ENCODE measurements at regions not wholly inside any gene's neighbourhood (a gene's known extent, or its start where the extent isn't known, plus 50 kb on each side); places are given as distances from the start of the nearest gene placed in this dataset.
A peak's percentile ranks its signal among the peaks of the same experiment; 100 is the strongest.

DNA sequence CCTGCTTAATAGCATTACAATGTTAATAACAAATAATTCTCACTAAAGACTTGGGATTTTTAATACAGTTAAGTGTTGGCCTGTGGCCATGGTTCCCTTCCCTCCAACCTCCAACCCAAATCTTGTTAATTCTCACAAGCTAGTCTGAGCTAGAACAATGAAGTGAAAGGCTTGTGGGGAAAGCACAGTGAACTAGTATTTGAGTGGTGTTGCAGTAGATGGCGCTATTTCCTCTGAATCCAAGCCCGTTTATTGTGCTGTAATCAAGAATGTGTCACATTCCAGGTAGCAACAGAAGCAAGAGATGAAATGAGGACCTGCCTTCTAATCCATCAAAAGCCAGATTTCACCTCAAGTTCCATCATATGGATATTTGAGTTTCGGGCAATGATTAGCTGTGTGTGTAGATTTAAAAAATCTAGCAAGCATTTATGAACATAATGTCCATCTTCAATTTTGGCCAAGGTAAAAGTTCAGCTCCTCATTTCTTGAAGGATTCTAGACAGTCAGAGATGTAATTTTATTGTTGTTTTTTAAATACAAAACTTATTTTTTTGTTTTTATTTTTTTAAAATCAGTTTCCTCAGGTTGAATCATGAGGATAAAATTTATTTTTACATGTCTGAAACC, 160.7 kb downstream of the SQOR start:
- peak; percentile 71 to 82 for ATAC-seq
- Histone ChIP-seq H3K4me3 (no peak overlapping the region), H3K27ac (no peak overlapping the region), H3K9me3 (no peaks in the 10 kb centered on the region), H3K4me1 (no peaks in the 10 kb centered on the region), H3K4me2 (no peak overlapping the region)
- POLR2A ChIA-PET = no interaction called here
- DNase-seq (ENCODE audit: low read depth in 1 of 2, low spot score in 1 of 2) = peak in 1 of 2 experiments; percentile 40
- CTCF ChIA-PET = interaction anchor here (0.6 to 1.5 kb wide), 6 partner anchors 8 to 517 kb away, joined by 3 to 4 read pairs (median 4); no protein-coding TSS in a partner anchor
- TF ChIP-seq, protein P1, sequence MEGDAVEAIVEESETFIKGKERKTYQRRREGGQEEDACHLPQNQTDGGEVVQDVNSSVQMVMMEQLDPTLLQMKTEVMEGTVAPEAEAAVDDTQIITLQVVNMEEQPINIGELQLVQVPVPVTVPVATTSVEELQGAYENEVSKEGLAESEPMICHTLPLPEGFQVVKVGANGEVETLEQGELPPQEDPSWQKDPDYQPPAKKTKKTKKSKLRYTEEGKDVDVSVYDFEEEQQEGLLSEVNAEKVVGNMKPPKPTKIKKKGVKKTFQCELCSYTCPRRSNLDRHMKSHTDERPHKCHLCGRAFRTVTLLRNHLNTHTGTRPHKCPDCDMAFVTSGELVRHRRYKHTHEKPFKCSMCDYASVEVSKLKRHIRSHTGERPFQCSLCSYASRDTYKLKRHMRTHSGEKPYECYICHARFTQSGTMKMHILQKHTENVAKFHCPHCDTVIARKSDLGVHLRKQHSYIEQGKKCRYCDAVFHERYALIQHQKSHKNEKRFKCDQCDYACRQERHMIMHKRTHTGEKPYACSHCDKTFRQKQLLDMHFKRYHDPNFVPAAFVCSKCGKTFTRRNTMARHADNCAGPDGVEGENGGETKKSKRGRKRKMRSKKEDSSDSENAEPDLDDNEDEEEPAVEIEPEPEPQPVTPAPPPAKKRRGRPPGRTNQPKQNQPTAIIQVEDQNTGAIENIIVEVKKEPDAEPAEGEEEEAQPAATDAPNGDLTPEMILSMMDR (IDR thresholded peaks at IDR 0.05) = peak; percentile 46
- TF ChIP-seq FOXS1 (CRISPR knock-in tag; IDR thresholded peaks at IDR 0.05) (no peak), RAD21 (conservative IDR thresholded peaks at IDR 0.05 in 1 of 2, IDR thresholded peaks at IDR 0.05 in 1 of 2) (peak; percentile 49 to 60), SMC3 (IDR thresholded peaks at IDR 0.05) (0 out of 3 replicates have a peak, but pooled peaks have one; percentile 36)
- no peak for FAIRE-seq
- 1% methylated on average over 3 of the region's 3 CpGs for WGBS (ENCODE audit: missing lambda C conversion rate)

GRCh38 chr15:45796433-45796832, 161.6 kb downstream of the SQOR start:
- Histone ChIP-seq H3K4me2 (no peak overlapping the region), H3K27ac (no peak overlapping the region), H3K4me1 (no peaks in the 10 kb centered on the region), H3K4me3 (no peak overlapping the region), H3K9me3 (no peaks in the 10 kb centered on the region)
- FAIRE-seq (no peak), DNase-seq (ENCODE audit: low read depth in 1 of 2, low spot score in 1 of 2) (no peak), ATAC-seq (no peak)
- ChIA-PET POLR2A (no interaction called here), CTCF (no interaction called here)
- TF ChIP-seq, protein P1 (IDR thresholded peaks at IDR 0.05) = no peak
- no peak for TF ChIP-seq ZC3H11A (IDR thresholded peaks at IDR 0.05)
- no peak for TF ChIP-seq NFE2L2 (conservative IDR thresholded peaks at IDR 0.05; ENCODE audit: low read length)
- no peak for TF ChIP-seq HOXA7 (CRISPR knock-in tag; IDR thresholded peaks at IDR 0.05)
- TF ChIP-seq CHD2 (IDR thresholded peaks at IDR 0.05; ENCODE audit: low read length, partially characterized antibody) = no peak
- TF ChIP-seq HES2 (IDR thresholded peaks at IDR 0.05) = no peak
- WGBS (ENCODE audit: missing lambda C conversion rate) = 51% methylated on average over 3 of the region's 3 CpGs

DNA sequence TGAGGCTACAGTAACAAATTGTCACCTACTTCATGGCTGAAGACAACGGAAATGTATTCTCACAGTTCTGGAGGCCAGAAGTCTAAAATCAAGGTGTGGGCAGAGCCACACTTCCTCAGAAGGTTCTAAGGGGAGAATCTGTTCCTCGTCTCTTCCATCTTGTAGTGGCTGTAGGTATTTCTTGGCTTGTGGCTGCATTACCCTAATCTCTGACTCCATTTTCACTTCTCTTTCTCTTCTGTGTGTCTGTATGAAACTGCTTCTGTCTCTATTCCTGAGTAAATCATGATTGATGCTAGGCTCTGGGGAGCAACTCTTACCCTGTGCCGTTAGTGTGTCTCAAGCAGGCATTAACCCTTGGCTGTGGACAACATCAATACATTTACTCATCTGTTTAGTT, 164.7 kb downstream of the SQOR start:
- DNase-seq (ENCODE audit: low read depth in 1 of 2, low spot score in 1 of 2) = no peak
- no peak for ATAC-seq
- Histone ChIP-seq H3K9me3 (no peaks in the 10 kb centered on the region), H3K4me3 (no peak overlapping the region), H3K4me1 (no peaks in the 10 kb centered on the region), H3K27ac (no peak overlapping the region), H3K4me2 (no peak overlapping the region)
- POLR2A ChIA-PET = no interaction called here
- no peak for FAIRE-seq
- TF ChIP-seq KDM1A (IDR thresholded peaks at IDR 0.05; ENCODE audit: low read depth) (no peak), ESRRA (IDR thresholded peaks at IDR 0.05; ENCODE audit: borderline replicate concordance, low read length) (no peak), EHF (CRISPR knock-in tag; IDR thresholded peaks at IDR 0.05) (no peak), HEYL (CRISPR knock-in tag; IDR thresholded peaks at IDR 0.05) (no peak), GATA3 (IDR thresholded peaks at IDR 0.05; ENCODE audit: borderline replicate concordance) (no peak), SMC3 (IDR thresholded peaks at IDR 0.05) (no peak), NR3C1 (IDR thresholded peaks at IDR 0.05) (no peak), FOXS1 (CRISPR knock-in tag; IDR thresholded peaks at IDR 0.05) (no peak), ZNF302 (CRISPR knock-in tag; IDR thresholded peaks at IDR 0.05) (no peak), ZFP36 (IDR thresholded peaks at IDR 0.05; ENCODE audit: borderline replicate concordance, partially characterized antibody) (no peak), HES2 (IDR thresholded peaks at IDR 0.05) (no peak), RARB (CRISPR knock-in tag; IDR thresholded peaks at IDR 0.05) (no peak)
- TF ChIP-seq, protein P2, sequence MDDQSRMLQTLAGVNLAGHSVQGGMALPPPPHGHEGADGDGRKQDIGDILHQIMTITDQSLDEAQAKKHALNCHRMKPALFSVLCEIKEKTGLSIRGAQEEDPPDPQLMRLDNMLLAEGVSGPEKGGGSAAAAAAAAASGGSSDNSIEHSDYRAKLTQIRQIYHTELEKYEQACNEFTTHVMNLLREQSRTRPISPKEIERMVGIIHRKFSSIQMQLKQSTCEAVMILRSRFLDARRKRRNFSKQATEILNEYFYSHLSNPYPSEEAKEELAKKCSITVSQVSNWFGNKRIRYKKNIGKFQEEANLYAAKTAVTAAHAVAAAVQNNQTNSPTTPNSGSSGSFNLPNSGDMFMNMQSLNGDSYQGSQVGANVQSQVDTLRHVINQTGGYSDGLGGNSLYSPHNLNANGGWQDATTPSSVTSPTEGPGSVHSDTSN (IDR thresholded peaks at IDR 0.05) = no peak
- TF ChIP-seq, protein P3, sequence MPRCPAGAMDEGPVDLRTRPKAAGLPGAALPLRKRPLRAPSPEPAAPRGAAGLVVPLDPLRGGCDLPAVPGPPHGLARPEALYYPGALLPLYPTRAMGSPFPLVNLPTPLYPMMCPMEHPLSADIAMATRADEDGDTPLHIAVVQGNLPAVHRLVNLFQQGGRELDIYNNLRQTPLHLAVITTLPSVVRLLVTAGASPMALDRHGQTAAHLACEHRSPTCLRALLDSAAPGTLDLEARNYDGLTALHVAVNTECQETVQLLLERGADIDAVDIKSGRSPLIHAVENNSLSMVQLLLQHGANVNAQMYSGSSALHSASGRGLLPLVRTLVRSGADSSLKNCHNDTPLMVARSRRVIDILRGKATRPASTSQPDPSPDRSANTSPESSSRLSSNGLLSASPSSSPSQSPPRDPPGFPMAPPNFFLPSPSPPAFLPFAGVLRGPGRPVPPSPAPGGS (IDR thresholded peaks at IDR 0.05) = no peak
- WGBS (ENCODE audit: missing lambda C conversion rate) = 59% methylated on average over 3 of the region's 3 CpGs
- CTCF ChIA-PET = no interaction called here

Data from A549 (cell line).